HEK293 (cell line): ENCODE measurements at regions not wholly inside any gene's neighbourhood (a gene's known extent, or its start where the extent isn't known, plus 50 kb on each side); places are given as distances from the start of the nearest gene placed in this dataset.

Experiments used
- GLI2 ChIP-seq: fragments of 450-650 bp; formaldehyde crosslinking; IDR thresholded peaks from 2 replicates; pipeline ENCODE4; 2017; ENCODE audit warnings: missing biosample characterization, missing genetic modification characterization, low read depth, borderline replicate concordance
- TCF7L2 ChIP-seq: IDR thresholded peaks from 2 replicates; pipeline ENCODE4 v1.6.1; 2011; ENCODE audit warnings: low read depth, mild to moderate bottlenecking, inconsistent platforms, low read length, moderate library complexity, borderline replicate concordance
- ZNF133 ChIP-seq: fragments of 450-650 bp; formaldehyde crosslinking; IDR thresholded peaks from 2 replicates; pipeline ENCODE4 v1.5.1; 2016; ENCODE audit warnings: missing biosample characterization, missing genetic modification characterization
- ZNF23 ChIP-seq: fragments of 450-650 bp; formaldehyde crosslinking; IDR thresholded peaks from 2 replicates; pipeline ENCODE4 v1.5.1; 2016; ENCODE audit warnings: missing biosample characterization, missing genetic modification characterization, borderline replicate concordance
- ZNF302 ChIP-seq: fragments of 450-650 bp; formaldehyde crosslinking; IDR thresholded peaks from 2 replicates; pipeline ENCODE4 v1.5.1; 2016; ENCODE audit warnings: missing biosample characterization, missing genetic modification characterization, low read depth
- ZNF324 ChIP-seq: fragments of 450-650 bp; formaldehyde crosslinking; IDR thresholded peaks from 2 replicates; pipeline ENCODE4 v1.5.1; 2016; ENCODE audit warnings: missing biosample characterization, missing genetic modification characterization
- ZNF423 ChIP-seq: fragments of 450-650 bp; formaldehyde crosslinking; IDR thresholded peaks from 2 replicates; pipeline ENCODE4 v1.5.1; 2016; ENCODE audit warnings: missing biosample characterization, missing genetic modification characterization
- TF ChIP-seq, protein P1 (sequence below): fragments of 450-650 bp; formaldehyde crosslinking; IDR thresholded peaks from 2 replicates; pipeline ENCODE4 v1.5.1; 2016; ENCODE audit warnings: missing biosample characterization, missing genetic modification characterization
- TF ChIP-seq, protein P2 (sequence below): fragments of 450-650 bp; formaldehyde crosslinking; IDR thresholded peaks from 2 replicates; pipeline ENCODE4 v1.5.1; 2016; ENCODE audit warnings: missing biosample characterization, missing genetic modification characterization
- TF ChIP-seq, protein P3 (sequence below): fragments of 450-650 bp; formaldehyde crosslinking; IDR thresholded peaks from 2 replicates; pipeline ENCODE4 v1.5.1; 2016; ENCODE audit warnings: missing biosample characterization, missing genetic modification characterization
- TF ChIP-seq, protein P4 (sequence below): fragments of 450-650 bp; formaldehyde crosslinking; IDR thresholded peaks from 2 replicates; pipeline ENCODE4 v1.5.1; 2016; ENCODE audit warnings: missing biosample characterization, missing genetic modification characterization

DNA sequence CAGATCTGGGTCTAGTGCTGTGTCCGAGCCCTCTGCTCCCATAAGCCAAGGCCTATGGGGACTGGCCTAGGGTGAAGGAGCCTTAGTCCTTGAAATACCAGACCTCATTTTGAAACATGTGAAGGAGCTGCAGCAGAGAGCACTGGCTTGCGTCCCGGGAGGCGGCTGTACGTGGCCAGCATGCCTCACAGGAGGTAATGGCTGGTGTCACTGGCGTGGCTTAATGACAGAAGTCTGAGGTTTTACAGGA is 72.7 kb upstream of the OTOS start:
- no peak for TF ChIP-seq ZNF23
- TF ChIP-seq, protein P1, sequence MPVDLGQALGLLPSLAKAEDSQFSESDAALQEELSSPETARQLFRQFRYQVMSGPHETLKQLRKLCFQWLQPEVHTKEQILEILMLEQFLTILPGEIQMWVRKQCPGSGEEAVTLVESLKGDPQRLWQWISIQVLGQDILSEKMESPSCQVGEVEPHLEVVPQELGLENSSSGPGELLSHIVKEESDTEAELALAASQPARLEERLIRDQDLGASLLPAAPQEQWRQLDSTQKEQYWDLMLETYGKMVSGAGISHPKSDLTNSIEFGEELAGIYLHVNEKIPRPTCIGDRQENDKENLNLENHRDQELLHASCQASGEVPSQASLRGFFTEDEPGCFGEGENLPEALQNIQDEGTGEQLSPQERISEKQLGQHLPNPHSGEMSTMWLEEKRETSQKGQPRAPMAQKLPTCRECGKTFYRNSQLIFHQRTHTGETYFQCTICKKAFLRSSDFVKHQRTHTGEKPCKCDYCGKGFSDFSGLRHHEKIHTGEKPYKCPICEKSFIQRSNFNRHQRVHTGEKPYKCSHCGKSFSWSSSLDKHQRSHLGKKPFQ (tag by site-specific recombination): no peak
- TF ChIP-seq ZNF324: no peak
- TF ChIP-seq TCF7L2: no peak
- TF ChIP-seq, protein P2, sequence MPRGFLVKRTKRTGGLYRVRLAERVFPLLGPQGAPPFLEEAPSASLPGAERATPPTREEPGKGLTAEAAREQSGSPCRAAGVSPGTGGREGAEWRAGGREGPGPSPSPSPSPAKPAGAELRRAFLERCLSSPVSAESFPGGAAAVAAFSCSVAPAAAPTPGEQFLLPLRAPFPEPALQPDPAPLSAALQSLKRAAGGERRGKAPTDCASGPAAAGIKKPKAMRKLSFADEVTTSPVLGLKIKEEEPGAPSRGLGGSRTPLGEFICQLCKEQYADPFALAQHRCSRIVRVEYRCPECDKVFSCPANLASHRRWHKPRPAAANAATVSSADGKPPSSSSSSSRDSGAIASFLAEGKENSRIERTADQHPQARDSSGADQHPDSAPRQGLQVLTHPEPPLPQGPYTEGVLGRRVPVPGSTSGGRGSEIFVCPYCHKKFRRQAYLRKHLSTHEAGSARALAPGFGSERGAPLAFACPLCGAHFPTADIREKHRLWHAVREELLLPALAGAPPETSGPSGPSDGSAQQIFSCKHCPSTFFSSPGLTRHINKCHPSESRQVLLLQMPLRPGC (tag by site-specific recombination): no peak
- TF ChIP-seq ZNF133 (tag by site-specific recombination): no peak
- TF ChIP-seq, protein P3, sequence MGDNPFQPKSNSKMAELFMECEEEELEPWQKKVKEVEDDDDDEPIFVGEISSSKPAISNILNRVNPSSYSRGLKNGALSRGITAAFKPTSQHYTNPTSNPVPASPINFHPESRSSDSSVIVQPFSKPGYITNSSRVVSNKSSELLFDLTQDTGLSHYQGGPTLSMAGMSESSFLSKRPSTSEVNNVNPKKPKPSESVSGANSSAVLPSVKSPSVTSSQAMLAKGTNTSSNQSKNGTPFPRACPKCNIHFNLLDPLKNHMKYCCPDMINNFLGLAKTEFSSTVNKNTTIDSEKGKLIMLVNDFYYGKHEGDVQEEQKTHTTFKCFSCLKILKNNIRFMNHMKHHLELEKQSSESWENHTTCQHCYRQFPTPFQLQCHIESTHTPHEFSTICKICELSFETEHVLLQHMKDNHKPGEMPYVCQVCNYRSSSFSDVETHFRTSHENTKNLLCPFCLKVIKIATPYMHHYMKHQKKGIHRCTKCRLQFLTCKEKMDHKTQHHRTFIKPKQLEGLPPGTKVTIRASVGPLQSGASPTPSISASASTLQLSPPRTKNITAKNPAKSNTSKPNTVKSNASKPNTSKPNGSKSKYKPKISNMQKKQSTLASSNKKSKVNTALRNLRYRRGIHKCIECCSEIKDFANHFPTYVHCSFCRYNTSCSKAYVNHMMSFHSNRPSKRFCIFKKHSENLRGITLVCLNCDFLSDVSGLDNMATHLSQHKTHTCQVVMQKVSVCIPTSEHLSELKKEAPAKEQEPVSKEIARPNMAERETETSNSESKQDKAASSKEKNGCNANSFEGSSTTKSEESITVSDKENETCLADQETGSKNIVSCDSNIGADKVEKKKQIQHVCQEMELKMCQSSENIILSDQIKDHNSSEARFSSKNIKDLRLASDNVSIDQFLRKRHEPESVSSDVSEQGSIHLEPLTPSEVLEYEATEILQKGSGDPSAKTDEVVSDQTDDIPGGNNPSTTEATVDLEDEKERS (tag by site-specific recombination): no peak
- TF ChIP-seq, protein P4, sequence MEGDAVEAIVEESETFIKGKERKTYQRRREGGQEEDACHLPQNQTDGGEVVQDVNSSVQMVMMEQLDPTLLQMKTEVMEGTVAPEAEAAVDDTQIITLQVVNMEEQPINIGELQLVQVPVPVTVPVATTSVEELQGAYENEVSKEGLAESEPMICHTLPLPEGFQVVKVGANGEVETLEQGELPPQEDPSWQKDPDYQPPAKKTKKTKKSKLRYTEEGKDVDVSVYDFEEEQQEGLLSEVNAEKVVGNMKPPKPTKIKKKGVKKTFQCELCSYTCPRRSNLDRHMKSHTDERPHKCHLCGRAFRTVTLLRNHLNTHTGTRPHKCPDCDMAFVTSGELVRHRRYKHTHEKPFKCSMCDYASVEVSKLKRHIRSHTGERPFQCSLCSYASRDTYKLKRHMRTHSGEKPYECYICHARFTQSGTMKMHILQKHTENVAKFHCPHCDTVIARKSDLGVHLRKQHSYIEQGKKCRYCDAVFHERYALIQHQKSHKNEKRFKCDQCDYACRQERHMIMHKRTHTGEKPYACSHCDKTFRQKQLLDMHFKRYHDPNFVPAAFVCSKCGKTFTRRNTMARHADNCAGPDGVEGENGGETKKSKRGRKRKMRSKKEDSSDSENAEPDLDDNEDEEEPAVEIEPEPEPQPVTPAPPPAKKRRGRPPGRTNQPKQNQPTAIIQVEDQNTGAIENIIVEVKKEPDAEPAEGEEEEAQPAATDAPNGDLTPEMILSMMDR (tag by site-specific recombination): no peak
- no peak for TF ChIP-seq GLI2 (tag by site-specific recombination)
- TF ChIP-seq ZNF302: no peak
- no peak for TF ChIP-seq ZNF423 (tag by site-specific recombination)
